ENCODE measurements at regions not wholly inside any gene's neighbourhood (a gene's known extent, or its start where the extent isn't known, plus 50 kb on each side); places are given as distances from the start of the nearest gene placed in this dataset.
"Not testable (repeated sequence)": the region's sequence is repeated elsewhere in the genome, so short reads cannot be mapped to it uniquely, and the experiment has no call there.

DNA sequence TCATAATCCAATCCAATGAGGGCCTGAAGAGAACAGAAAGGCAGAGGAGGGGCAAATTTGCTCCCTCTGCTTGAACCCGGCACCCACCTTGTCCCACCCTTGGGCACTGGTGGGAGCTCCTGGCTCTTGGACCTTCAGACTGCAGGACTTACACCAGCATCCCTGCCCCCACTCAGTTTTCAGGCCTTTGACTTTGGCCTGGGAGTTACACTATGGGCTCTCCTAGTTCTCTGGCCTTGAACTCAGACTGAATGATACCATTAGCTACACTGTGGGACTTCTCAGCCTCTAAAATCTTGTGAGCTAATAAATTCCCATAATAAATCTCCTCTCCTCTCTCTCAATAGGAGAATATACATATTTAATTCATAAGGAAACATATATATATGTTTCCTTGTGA, 114.4 kb downstream of the AHR start:
- H3K27me3 Mint-ChIP-seq (ENCODE audit: low read depth): no peaks in the 10 kb centered on the region
- H3K27ac Mint-ChIP-seq (ENCODE audit: unreplicated experiment): no peak overlapping the region
- TF ChIP-seq, protein P1, sequence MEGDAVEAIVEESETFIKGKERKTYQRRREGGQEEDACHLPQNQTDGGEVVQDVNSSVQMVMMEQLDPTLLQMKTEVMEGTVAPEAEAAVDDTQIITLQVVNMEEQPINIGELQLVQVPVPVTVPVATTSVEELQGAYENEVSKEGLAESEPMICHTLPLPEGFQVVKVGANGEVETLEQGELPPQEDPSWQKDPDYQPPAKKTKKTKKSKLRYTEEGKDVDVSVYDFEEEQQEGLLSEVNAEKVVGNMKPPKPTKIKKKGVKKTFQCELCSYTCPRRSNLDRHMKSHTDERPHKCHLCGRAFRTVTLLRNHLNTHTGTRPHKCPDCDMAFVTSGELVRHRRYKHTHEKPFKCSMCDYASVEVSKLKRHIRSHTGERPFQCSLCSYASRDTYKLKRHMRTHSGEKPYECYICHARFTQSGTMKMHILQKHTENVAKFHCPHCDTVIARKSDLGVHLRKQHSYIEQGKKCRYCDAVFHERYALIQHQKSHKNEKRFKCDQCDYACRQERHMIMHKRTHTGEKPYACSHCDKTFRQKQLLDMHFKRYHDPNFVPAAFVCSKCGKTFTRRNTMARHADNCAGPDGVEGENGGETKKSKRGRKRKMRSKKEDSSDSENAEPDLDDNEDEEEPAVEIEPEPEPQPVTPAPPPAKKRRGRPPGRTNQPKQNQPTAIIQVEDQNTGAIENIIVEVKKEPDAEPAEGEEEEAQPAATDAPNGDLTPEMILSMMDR (conservative IDR thresholded peaks at IDR 0.05): no peak
- no peak for DNase-seq (ENCODE audit: low read depth, low spot score)
- no peak overlapping the region for H3K4me3 Mint-ChIP-seq
- H3K4me1 Mint-ChIP-seq: peaks cover 5% of the 10 kb centered on the region
- H3K36me3 Mint-ChIP-seq (ENCODE audit: low read depth): no peaks in the 10 kb centered on the region
- no peaks in the 10 kb centered on the region for H3K9me3 Mint-ChIP-seq

DNA sequence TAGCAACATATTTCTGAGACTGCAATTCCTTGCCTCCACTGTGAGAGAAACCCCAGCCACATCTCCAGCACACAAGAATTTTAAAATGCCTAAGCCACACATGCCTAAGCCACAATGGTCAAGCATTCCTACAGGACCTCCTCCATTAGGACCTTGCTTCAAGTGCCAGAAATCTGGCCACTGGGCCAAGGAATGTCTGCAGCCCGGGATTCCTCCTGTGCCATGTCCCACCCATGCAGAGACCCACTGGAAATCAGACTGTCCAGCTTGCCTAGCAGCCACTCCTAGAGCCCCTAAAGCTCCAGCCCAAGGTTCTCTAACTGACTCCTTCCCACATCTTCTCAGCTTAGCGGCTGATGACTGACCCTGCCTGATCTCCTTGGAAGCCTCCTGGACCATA, 117.5 kb downstream of the AHR start:
- H3K9me3 Mint-ChIP-seq: no peaks in the 10 kb centered on the region
- TF ChIP-seq, protein P1 (conservative IDR thresholded peaks at IDR 0.05): no peak
- no peak overlapping the region for H3K27ac Mint-ChIP-seq (ENCODE audit: unreplicated experiment)
- no peak for DNase-seq (ENCODE audit: low read depth, low spot score)
- no peaks in the 10 kb centered on the region for H3K27me3 Mint-ChIP-seq (ENCODE audit: low read depth)
- no peaks in the 10 kb centered on the region for H3K4me1 Mint-ChIP-seq
- no peaks in the 10 kb centered on the region for H3K36me3 Mint-ChIP-seq (ENCODE audit: low read depth)
- no peak overlapping the region for H3K4me3 Mint-ChIP-seq

DNA sequence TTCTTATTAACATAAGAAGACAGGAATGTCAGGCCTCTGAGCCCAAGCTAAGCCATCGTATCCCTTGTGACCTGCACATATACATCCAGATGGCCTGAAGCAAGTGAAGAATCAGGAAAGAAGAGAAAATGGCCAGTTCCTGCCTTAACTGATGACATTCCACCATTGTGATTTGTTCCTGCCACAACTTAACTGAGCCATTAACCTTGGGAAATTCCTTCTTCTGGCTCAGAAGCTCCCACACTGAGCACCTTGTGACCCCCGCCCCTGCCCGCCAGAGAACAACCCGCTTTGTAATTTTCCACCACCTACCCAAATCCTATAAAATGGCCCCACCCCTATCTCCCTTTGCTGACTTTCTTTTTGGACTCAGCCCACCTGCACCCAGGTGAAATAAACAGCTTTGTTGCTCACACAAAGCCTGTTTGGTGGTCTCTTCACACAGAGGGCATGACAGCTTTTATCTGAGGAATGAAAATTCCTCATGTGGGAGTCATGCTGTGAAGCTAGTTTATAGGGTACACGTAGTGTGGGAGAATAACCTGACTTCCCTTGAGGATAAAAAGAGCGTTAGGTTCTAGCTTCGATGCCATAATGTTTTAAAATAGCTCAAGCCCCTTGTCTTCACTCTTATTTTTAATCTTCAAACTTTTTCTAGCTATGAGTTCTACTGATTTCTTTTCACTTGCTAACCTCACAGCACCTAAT, 122.0 kb downstream of the AHR start:
- H3K4me3 Mint-ChIP-seq; H3K4me1 Mint-ChIP-seq; H3K27ac Mint-ChIP-seq (ENCODE audit: unreplicated experiment); H3K36me3 Mint-ChIP-seq (ENCODE audit: low read depth); H3K27me3 Mint-ChIP-seq (ENCODE audit: low read depth); DNase-seq (ENCODE audit: low read depth, low spot score); H3K9me3 Mint-ChIP-seq: not testable (repeated sequence)

DNA sequence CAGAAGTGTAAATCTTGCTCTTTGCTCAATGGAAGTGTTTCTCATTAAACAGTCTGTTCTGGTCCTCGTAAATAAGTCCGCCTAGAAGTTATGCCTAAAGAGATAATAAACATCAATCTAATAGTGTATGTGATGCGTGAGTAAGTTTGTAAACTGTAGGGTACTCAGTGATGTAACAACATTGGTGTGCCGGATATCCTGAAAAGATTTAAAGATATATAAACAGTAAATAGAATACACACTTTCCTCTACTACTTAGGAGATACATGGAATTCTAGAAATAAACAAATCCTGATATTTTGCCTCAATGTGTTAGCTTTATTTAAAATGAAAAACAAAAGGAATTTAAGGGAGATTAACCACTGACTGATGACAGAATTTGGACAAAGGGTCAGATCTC, 123.5 kb downstream of the AHR start:
- Mint-ChIP-seq H3K4me3 (no peak overlapping the region), H3K27ac (ENCODE audit: unreplicated experiment) (no peak overlapping the region), H3K27me3 (ENCODE audit: low read depth) (no peaks in the 10 kb centered on the region), H3K9me3 (peaks cover 3% of the 10 kb centered on the region), H3K4me1 (no peaks in the 10 kb centered on the region), H3K36me3 (ENCODE audit: low read depth) (no peaks in the 10 kb centered on the region)
- TF ChIP-seq, protein P1 (conservative IDR thresholded peaks at IDR 0.05): no peak
- DNase-seq (ENCODE audit: low read depth, low spot score): no peak

DNA sequence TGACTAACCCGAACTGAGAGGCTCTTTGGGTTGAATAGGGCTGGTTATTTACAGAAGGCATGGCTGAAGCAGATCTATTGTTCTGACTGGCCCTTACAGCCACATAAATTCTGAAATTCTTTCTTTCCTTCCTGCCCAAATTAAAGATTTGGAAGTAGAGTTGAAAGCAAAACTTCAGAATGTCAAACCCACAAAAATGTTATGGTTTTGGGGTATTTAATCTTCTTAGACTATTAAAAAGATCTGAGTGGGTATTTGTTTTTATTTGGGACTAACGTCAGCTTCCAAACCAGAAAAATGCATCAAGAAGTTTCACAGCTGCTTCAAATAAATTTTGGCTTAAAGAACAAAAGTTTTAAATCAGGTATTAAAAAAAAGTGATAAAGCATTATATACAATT, 124.5 kb downstream of the AHR start:
- Mint-ChIP-seq H3K27ac (ENCODE audit: unreplicated experiment) (no peak overlapping the region), H3K36me3 (ENCODE audit: low read depth) (peaks cover under 1% of the 10 kb centered on the region), H3K9me3 (peaks cover 3% of the 10 kb centered on the region), H3K4me3 (no peak overlapping the region), H3K4me1 (no peaks in the 10 kb centered on the region), H3K27me3 (ENCODE audit: low read depth) (no peaks in the 10 kb centered on the region)
- TF ChIP-seq, protein P1 (conservative IDR thresholded peaks at IDR 0.05): no peak
- no peak for DNase-seq (ENCODE audit: low read depth, low spot score)

DNA sequence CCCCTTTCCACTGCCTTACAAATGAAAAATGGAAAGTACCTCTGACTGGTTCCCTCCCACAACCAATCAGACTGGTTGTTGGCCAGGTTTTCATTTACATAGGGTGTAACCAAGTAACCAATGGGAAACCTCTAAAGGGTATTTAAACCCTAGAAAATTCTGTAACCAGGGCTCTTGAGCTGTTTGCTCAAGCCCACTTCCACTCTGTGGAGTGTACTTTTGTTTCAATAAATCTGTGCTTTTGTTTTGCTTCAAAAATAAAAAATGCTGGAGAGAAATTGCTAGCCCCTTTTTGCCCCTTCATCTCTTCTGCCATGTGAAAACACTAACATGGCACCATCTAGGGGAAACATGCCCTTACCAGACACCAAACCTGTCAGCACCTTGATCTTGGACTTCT, 129.5 kb downstream of the AHR start:
- H3K4me1 Mint-ChIP-seq: no peaks in the 10 kb centered on the region
- no peaks in the 10 kb centered on the region for H3K27me3 Mint-ChIP-seq (ENCODE audit: low read depth)

More for the DNA sequence above, 129.5 kb downstream of the AHR start:
- no peak for DNase-seq (ENCODE audit: low read depth, low spot score)
- TF ChIP-seq, protein P1 (conservative IDR thresholded peaks at IDR 0.05): no peak
- Mint-ChIP-seq H3K9me3 (peaks cover 3% of the 10 kb centered on the region), H3K27ac (ENCODE audit: unreplicated experiment) (no peak overlapping the region), H3K36me3 (ENCODE audit: low read depth) (peaks cover 4% of the 10 kb centered on the region), H3K4me3 (no peak overlapping the region)

Data from neural crest cell (in vitro differentiated cells).